HepG2 (cell line): ENCODE measurements at regions not wholly inside any gene's neighbourhood (a gene's known extent, or its start where the extent isn't known, plus 50 kb on each side); places are given as distances from the start of the nearest gene placed in this dataset.

Experiments used
- ATAC-seq: fragments of 200-7000 bp; cut with Tn5 transposase; 3 replicates; pipeline ENCODE4 v1.9.1; 2020; ENCODE audit warnings: mild to moderate bottlenecking, moderate library complexity
- BruUV-seq: library from RNA; stranded (reverse); fragments of 400-500 nt; replicated peaks from 2 replicates; lab custom pipeline; 2021; lab: Mats Ljungman, UMichigan
- CTCF ChIA-PET: fragments of 300-600 bp; formaldehyde crosslinking; extraction: SDS; loops from one replicate; lab custom pipeline; 2021; ENCODE audit warnings: low total read pairs, inconsistent platforms, low intra/inter-chr PET ratio; lab: Yijun Ruan, JAX
- POLR2A ChIA-PET: fragments of 350-600 bp; sonication (Branson Sonifier 250); formaldehyde crosslinking; loops from one replicate; lab custom pipeline; 2020; ENCODE audit warnings: antibody characterized with exemption, inconsistent platforms; lab: Yijun Ruan, JAX
- DNase-seq: peaks from one replicate; pipeline ENCODE4 v3.0.0-alpha.2; 2015; ENCODE audit warnings: low spot score
- FAIRE-seq: peaks from 3 replicates; lab custom pipeline; 2011; peaks lifted over from hg19 to GRCh38; lab: Jason Lieb, UNC
- H2AFZ ChIP-seq: one replicate; pipeline ENCODE4 v1.6.1; 2011; ENCODE audit warnings: low read length, inconsistent platforms
- H3K27ac ChIP-seq: fragments of 300-600 bp; 3 replicates; pipeline ENCODE4 v1.8.0; 2011; ENCODE audit warnings: mixed run types, mild to moderate bottlenecking, mixed read lengths, low read length, inconsistent platforms; ENCODE audit not compliant: insufficient read depth; ENCODE audit errors: extremely low read length
- H3K27me3 ChIP-seq, 2 experiments: fragments of 200-600 bp in 1 of 2; 2 replicates in 1 of 2; 3 replicates in 1 of 2; pipeline versions ENCODE4 v1.6.0 to v1.8.0; 2011; ENCODE audit warnings: low read length in 2 of 2, mild to moderate bottlenecking in 2 of 2, moderate library complexity in 2 of 2, inconsistent platforms in 1 of 2; ENCODE audit not compliant: insufficient read depth in 2 of 2, control insufficient read depth in 1 of 2
- H3K36me3 ChIP-seq, 2 experiments: fragments of 200-600 bp in 1 of 2; replicated peaks in 1 of 2; 2 replicates in 1 of 2; 3 replicates in 1 of 2; pipeline versions ENCODE4 v1.5.1 to v1.8.0; 2011; ENCODE audit warnings: low read length in 2 of 2, inconsistent platforms in 1 of 2; ENCODE audit not compliant: insufficient read depth in 2 of 2, control insufficient read depth in 1 of 2
- H3K4me1 ChIP-seq: 2 replicates; pipeline ENCODE4 v1.5.1; 2012; ENCODE audit warnings: low read length, inconsistent platforms; ENCODE audit not compliant: insufficient read depth
- H3K4me2 ChIP-seq: 2 replicates; pipeline ENCODE4 v1.6.0; 2011; ENCODE audit warnings: low read depth, low read length, inconsistent platforms
- H3K4me3 ChIP-seq, 3 experiments: fragments of 200-600 bp in 1 of 3; sonication (generic), shearing (Covaris generic) in 1 of 3; replicated peaks in 1 of 3; 2 replicates each; pipeline ENCODE4 v1.5.1; 2011 to 2016; ENCODE audit warnings: low read length in 3 of 3, inconsistent platforms in 2 of 3, low read depth in 2 of 3, mild to moderate bottlenecking in 2 of 3, control low read depth in 1 of 3, mixed read lengths in 1 of 3; ENCODE audit not compliant: insufficient read depth in 1 of 3
- H3K79me2 ChIP-seq: one replicate; pipeline ENCODE4 v1.6.1; 2011; ENCODE audit warnings: low read length, inconsistent platforms; ENCODE audit not compliant: insufficient read depth
- H3K9ac ChIP-seq: 2 replicates; pipeline ENCODE4 v1.6.0; 2011; ENCODE audit warnings: mild to moderate bottlenecking, low read depth, low read length, inconsistent platforms; ENCODE audit not compliant: insufficient read depth
- H3K9me3 ChIP-seq: 2 replicates; pipeline ENCODE4 v1.5.1; 2012; ENCODE audit warnings: mild to moderate bottlenecking, low read length
- H4K20me1 ChIP-seq: 2 replicates; pipeline ENCODE4 v1.6.0; 2011; ENCODE audit warnings: inconsistent platforms, mild to moderate bottlenecking, low read length, moderate library complexity; ENCODE audit not compliant: insufficient read depth
- AKAP8 ChIP-seq: sonication (generic); formaldehyde crosslinking; IDR thresholded peaks from 2 replicates; pipeline ENCODE4 v1.5.1; 2020; ENCODE audit warnings: mild to moderate bottlenecking, missing genetic modification reagents
- CBX2 ChIP-seq, 2 experiments: fragments of 200-600 bp in 1 of 2; sonication (generic); formaldehyde crosslinking in 1 of 2; IDR thresholded peaks; 2 replicates each; pipeline versions ENCODE4 v1.7.0 to v1.8.1; 2018 to 2022; ENCODE audit warnings: low read depth in 2 of 2, low read length in 1 of 2, mild to moderate bottlenecking in 1 of 2, missing genetic modification reagents in 1 of 2
- EZH2 ChIP-seq: conservative IDR thresholded peaks from 2 replicates; pipeline ENCODE4 v1.6.1; 2012; ENCODE audit warnings: mild to moderate bottlenecking, low read depth, low read length, moderate library complexity
- NR2C2 ChIP-seq: sonication (generic); formaldehyde crosslinking; IDR thresholded peaks from 2 replicates; pipeline ENCODE4 v1.4.0; 2020; ENCODE audit warnings: missing genetic modification reagents, mild to moderate bottlenecking, moderate library complexity, borderline replicate concordance
- ONECUT2 ChIP-seq: sonication (generic); formaldehyde crosslinking; IDR thresholded peaks from 2 replicates; pipeline ENCODE4 v1.4.0; 2020; ENCODE audit warnings: missing genetic modification reagents
- PAWR ChIP-seq: sonication (generic); formaldehyde crosslinking; IDR thresholded peaks from 2 replicates; pipeline ENCODE4 v1.4.0; 2020; ENCODE audit warnings: missing genetic modification reagents, mild to moderate bottlenecking, borderline replicate concordance
- PRMT3 ChIP-seq: sonication (generic); formaldehyde crosslinking; IDR thresholded peaks from 2 replicates; pipeline ENCODE4 v1.8.1; 2022; ENCODE audit warnings: low read depth, mild to moderate bottlenecking, moderate library complexity, missing genetic modification reagents, borderline replicate concordance
- STAT5B ChIP-seq: sonication (generic); formaldehyde crosslinking; IDR thresholded peaks from 2 replicates; pipeline ENCODE4 v1.4.0; 2020; ENCODE audit warnings: missing genetic modification reagents
- ZNF850 ChIP-seq: sonication (generic); formaldehyde crosslinking; conservative IDR thresholded peaks from 2 replicates; pipeline ENCODE4 v1.9.0; 2021; ENCODE audit warnings: mild to moderate bottlenecking, missing genetic modification reagents
- WGBS: methylation state at CpG from one replicate; pipeline ENCODE4 v1.1.6; 2017; ENCODE audit warnings: low lambda C conversion rate; 5-methylcytosine and 5-hydroxymethylcytosine counted together
- in situ Hi-C: cut with HindIII; loops from 2 replicates; pipeline ENCODE4 v1.10.0; 2017; ENCODE audit warnings: low pct_unique_long_range_greater_than_20kb; ENCODE audit not compliant: extremely low pct_ligation_motif_present
- intact Hi-C: fragments of 100-400 bp; cut with micrococcal nuclease; formaldehyde crosslinking; loops from one replicate; pipeline ENCODE4 v1.10.0; 2022; ENCODE audit not compliant: unreplicated experiment
- TF ChIP-seq, protein P1 (sequence below): sonication (generic); formaldehyde crosslinking; IDR thresholded peaks from 2 replicates; pipeline ENCODE4 v1.5.1; 2020; ENCODE audit warnings: mild to moderate bottlenecking, missing genetic modification reagents, moderate library complexity

DNA sequence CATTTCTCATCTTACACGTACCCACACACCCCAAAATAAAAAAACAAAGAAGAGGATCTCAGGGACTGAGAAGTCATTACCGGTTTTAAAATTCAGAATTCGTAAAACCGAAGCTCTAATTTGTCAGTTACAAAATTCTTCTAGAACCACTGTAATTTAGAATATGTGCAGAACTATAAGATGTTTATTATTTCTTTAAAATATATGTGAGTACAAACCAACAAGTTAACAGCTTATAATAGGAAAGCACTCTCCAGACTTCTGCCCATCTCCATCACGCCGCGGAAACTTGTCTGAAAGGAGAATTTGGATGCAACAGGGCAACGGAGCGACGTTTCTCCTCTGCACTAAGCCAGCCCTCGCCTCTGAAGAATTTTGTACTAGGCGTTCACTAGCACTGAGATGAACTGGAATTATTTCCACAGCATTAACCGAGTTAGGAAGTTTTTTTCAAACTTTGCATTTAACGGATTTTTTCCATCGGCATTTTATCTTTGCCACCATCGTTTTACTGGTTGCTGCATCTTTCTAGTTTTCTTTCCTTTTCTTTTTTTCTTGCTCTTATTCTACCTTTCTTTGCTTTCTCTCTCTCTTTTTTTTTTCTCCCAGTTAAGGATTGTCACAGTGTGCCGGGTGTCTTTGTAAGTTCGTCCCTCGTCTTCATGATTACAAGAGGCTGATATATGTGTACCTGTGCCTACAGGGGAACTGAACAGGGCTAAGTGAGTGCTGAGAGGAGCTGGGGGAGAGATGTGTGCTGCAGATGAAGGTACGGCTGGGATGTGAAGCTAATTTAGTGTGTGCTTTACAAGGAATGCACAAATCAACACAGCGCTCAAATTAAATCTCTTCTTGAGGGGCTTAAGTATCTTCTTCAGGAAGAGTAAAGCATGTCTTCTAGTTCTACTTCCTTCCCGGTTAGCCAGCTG is 295.9 kb upstream of the NFE2L3 start:
- BruUV-seq = no TSS peak

DNA sequence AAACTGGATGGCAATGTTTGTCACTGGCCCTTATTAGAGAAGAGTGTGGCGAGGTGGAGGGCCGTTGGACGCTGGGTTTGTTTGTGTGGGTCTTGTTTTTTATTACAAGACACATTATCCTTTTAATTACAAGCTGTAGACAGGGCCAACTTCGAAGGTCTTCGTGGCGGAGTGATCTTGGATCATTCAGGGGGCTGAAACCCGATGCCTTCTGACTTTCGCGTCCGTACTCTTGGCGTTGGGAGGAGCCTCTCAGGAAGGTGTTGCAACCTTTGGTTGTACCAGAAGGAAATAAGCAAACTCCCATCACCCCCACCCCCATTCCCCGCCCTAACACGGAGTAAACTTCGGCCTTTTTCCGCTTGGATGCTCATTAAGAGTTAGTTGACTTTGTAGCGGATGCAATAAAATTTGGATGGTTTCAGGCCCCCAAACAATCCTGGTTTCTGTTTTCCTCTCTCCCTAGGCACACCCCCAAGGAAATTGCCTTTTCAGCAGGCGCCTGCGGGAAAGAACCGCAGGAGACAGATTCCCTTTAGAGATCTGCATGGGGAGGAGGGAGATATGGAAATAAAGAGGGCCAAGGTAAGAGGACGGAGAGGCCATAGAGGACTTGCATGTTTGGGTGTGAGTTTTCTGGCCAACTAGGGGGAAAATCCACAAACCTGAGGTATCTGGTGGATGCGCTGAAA is 294.5 kb upstream of the NFE2L3 start:
- H3K36me3 ChIP-seq = no peaks in the 10 kb centered on the region
- BruUV-seq = no TSS peak
- peaks cover 4 to 79% of the 10 kb centered on the region in 2 experiments for H3K27me3 ChIP-seq
- no peak overlapping the region for H3K9ac ChIP-seq
- no peak overlapping the region for H3K27ac ChIP-seq
- ATAC-seq (no peak), DNase-seq (no peak), FAIRE-seq (no peak)
- CTCF ChIA-PET = no interaction called here
- intact Hi-C loops = no loop called here
- no peaks in the 10 kb centered on the region for H3K79me2 ChIP-seq
- peak overlapping the region in 1 of 3 experiments; percentile 65; a peak in 1 of 6 replicates for H3K4me3 ChIP-seq
- in situ Hi-C loops = loop anchor here (10.0 kb wide), 1 partner anchor 143 kb away; no protein-coding TSS in a partner anchor
- peak overlapping the region; percentile 55 for H3K4me2 ChIP-seq
- 43% methylated on average over 21 of the region's 21 CpGs for WGBS
- H3K9me3 ChIP-seq = no peaks in the 10 kb centered on the region
- no peaks in the 10 kb centered on the region for H4K20me1 ChIP-seq
- POLR2A ChIA-PET = no interaction called here
- no peak overlapping the region for H2AFZ ChIP-seq
- H3K4me1 ChIP-seq = peaks cover 16% of the 10 kb centered on the region
- TF ChIP-seq ZNF850 (CRISPR knock-in tag) (no peak), STAT5B (CRISPR knock-in tag) (no peak), NR2C2 (CRISPR knock-in tag) (no peak), PRMT3 (CRISPR knock-in tag) (no peak), ONECUT2 (CRISPR knock-in tag) (no peak), AKAP8 (CRISPR knock-in tag) (no peak)
- TF ChIP-seq, protein P1, sequence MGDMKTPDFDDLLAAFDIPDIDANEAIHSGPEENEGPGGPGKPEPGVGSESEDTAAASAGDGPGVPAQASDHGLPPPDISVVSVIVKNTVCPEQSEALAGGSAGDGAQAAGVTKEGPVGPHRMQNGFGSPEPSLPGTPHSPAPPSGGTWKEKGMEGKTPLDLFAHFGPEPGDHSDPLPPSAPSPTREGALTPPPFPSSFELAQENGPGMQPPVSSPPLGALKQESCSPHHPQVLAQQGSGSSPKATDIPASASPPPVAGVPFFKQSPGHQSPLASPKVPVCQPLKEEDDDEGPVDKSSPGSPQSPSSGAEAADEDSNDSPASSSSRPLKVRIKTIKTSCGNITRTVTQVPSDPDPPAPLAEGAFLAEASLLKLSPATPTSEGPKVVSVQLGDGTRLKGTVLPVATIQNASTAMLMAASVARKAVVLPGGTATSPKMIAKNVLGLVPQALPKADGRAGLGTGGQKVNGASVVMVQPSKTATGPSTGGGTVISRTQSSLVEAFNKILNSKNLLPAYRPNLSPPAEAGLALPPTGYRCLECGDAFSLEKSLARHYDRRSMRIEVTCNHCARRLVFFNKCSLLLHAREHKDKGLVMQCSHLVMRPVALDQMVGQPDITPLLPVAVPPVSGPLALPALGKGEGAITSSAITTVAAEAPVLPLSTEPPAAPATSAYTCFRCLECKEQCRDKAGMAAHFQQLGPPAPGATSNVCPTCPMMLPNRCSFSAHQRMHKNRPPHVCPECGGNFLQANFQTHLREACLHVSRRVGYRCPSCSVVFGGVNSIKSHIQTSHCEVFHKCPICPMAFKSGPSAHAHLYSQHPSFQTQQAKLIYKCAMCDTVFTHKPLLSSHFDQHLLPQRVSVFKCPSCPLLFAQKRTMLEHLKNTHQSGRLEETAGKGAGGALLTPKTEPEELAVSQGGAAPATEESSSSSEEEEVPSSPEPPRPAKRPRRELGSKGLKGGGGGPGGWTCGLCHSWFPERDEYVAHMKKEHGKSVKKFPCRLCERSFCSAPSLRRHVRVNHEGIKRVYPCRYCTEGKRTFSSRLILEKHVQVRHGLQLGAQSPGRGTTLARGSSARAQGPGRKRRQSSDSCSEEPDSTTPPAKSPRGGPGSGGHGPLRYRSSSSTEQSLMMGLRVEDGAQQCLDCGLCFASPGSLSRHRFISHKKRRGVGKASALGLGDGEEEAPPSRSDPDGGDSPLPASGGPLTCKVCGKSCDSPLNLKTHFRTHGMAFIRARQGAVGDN (CRISPR knock-in tag) = no peak

More for the DNA sequence above, 295.9 kb upstream of the NFE2L3 start:
- TF ChIP-seq EZH2 (peak; percentile 73; the same call in 1 of the 2 replicates), CBX2 (IDR thresholded peaks at IDR 0.05; ENCODE audit: low read depth, low read length) (peak; percentile 93), CBX2 (CRISPR knock-in tag; IDR thresholded peaks at IDR 0.05; ENCODE audit: low read depth) (no peak), PAWR (CRISPR knock-in tag) (no peak)
- Histone ChIP-seq H3K36me3 (no peaks in the 10 kb centered on the region), H3K27ac (no peak overlapping the region), H3K9me3 (no peaks in the 10 kb centered on the region), H4K20me1 (no peaks in the 10 kb centered on the region), H3K27me3 (peaks cover 4 to 80% of the 10 kb centered on the region in 2 experiments), H3K4me2 (peak overlapping the region; percentile 55), H3K79me2 (no peaks in the 10 kb centered on the region), H3K4me3 (peak overlapping the region; percentile 29 to 65 (median 51)), H3K4me1 (peaks cover 24% of the 10 kb centered on the region), H3K9ac (no peak overlapping the region), H2AFZ (no peak overlapping the region)
- ATAC-seq (no peak), DNase-seq (no peak), FAIRE-seq (no peak)
- in situ Hi-C loops (loop anchor here (10.0 kb wide), 1 partner anchor 141 kb away; no protein-coding TSS in a partner anchor), intact Hi-C loops (loop anchor here (2.0 kb wide), 1 partner anchor 465 kb away; no protein-coding TSS in a partner anchor)
- POLR2A ChIA-PET = no interaction called here
- 44% methylated on average over 22 of the region's 22 CpGs for WGBS
- CTCF ChIA-PET = no interaction called here
